ENCODE measurements at regions not wholly inside any gene's neighbourhood (a gene's known extent, or its start where the extent isn't known, plus 50 kb on each side); places are given as distances from the start of the nearest gene placed in this dataset.

GRCh38 chr5:82832445-82832844 is 244.7 kb downstream of the TMEM167A start:
- DNase-seq (ENCODE audit: low spot score in 2 of 2), result no peak
- no peaks in the 10 kb centered on the region; the same call in 1 of the 2 replicates for H3K9me3 ChIP-seq
- H3K4me1 ChIP-seq, result no peaks in the 10 kb centered on the region
- in situ Hi-C loops (cut with MboI; ENCODE audit: low sequenced_read_pairs), result no loop called here
- no peak overlapping the region for H3K4me3 ChIP-seq
- H3K36me3 ChIP-seq (replicated peaks), result no peaks in the 10 kb centered on the region
- H3K27me3 ChIP-seq (ENCODE audit: low read depth), result no peaks in the 10 kb centered on the region

GRCh38 chr5:82828211-82828610 is 249.0 kb downstream of the TMEM167A start:
- no peaks in the 10 kb centered on the region for H3K9me3 ChIP-seq
- no peaks in the 10 kb centered on the region for H3K27me3 ChIP-seq (ENCODE audit: low read depth)
- no peak for DNase-seq (ENCODE audit: low spot score in 2 of 2)
- no peaks in the 10 kb centered on the region for H3K36me3 ChIP-seq (replicated peaks)
- in situ Hi-C loops (cut with MboI; ENCODE audit: low sequenced_read_pairs), result no loop called here
- no peaks in the 10 kb centered on the region for H3K4me1 ChIP-seq
- no peak overlapping the region for H3K4me3 ChIP-seq

- H3K27me3 ChIP-seq (ENCODE audit: low read depth), result no peaks in the 10 kb centered on the region
- no peak for DNase-seq (ENCODE audit: low spot score in 2 of 2)
- no peaks in the 10 kb centered on the region for H3K4me1 ChIP-seq
- H3K9me3 ChIP-seq, result no peaks in the 10 kb centered on the region
- no peak overlapping the region for H3K4me3 ChIP-seq
- in situ Hi-C loops (cut with MboI; ENCODE audit: low sequenced_read_pairs), result no loop called here
- no peaks in the 10 kb centered on the region for H3K36me3 ChIP-seq (replicated peaks)
These were observed 249.5 kb downstream of the TMEM167A start for GRCh38 chr5:82827651-82828050.

DNA sequence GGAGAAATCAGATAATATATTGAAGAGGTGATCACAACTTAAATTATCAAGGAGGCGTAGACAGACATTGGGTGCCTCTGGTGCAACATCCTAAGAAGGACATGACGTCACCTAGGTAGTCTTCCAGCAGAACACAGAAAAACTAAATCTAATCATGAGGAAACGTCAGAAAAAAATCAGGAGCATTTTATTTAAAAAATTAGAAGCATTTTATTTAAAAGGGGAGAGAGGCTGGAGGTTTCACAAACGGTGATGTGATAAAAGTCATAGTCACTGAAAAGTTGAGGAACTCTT is 254.6 kb downstream of the TMEM167A start:
- DNase-seq (ENCODE audit: low spot score in 2 of 2), result no peak
- Histone ChIP-seq H3K36me3 (replicated peaks) (no peaks in the 10 kb centered on the region), H3K9me3 (no peaks in the 10 kb centered on the region), H3K4me3 (no peak overlapping the region), H3K27me3 (ENCODE audit: low read depth) (no peaks in the 10 kb centered on the region), H3K4me1 (peaks cover 15% of the 10 kb centered on the region)
- in situ Hi-C loops (cut with MboI; ENCODE audit: low sequenced_read_pairs), result no loop called here

DNA sequence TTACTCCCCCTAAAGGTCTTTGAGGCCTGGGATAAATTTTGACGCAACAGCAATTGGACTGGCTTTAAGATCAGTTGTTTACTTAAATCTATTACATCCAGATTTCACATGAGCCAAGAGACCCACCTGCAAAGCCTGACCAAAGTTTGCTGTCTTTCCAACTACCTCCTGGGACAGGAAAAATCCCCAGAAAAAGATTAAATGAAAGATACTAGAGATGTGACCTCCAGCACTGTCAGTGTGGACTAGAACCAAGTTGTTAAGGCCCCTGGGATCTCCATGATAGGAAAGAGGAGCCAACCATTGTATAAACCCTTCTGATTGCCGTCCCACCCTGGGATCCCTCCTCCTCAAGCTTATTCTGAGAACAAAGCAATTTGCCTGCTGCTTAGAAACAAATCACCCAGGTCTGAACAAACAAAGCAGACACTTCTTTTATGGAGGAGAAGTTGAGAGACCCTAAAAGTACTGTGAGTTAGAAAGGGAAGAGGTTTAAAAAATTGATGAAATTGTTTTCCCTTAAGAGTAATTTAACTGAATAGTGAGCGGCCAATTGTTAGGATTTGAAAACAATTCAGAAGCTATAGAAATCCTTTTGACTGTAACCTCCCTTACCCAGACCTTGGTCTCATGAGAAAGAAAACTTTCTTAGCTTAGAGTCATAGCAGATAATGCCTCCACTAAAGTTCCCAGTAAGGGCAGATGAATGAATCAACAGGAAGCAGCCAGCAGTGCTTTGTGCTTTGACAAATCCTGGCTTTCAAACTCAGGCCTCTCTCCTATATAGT is 255.2 kb downstream of the TMEM167A start:
- Histone ChIP-seq H3K36me3 (replicated peaks) (no peaks in the 10 kb centered on the region), H3K4me1 (peaks cover 15% of the 10 kb centered on the region), H3K4me3 (no peak overlapping the region), H3K27me3 (ENCODE audit: low read depth) (no peaks in the 10 kb centered on the region), H3K9me3 (no peaks in the 10 kb centered on the region)
- in situ Hi-C loops (cut with MboI; ENCODE audit: low sequenced_read_pairs), result no loop called here
- DNase-seq (ENCODE audit: low spot score in 2 of 2), result peak; percentile 43 to 61

GRCh38 chr5:82820961-82821845 is 256.0 kb downstream of the TMEM167A start:
- no peak overlapping the region for H3K4me3 ChIP-seq
- in situ Hi-C loops (cut with MboI; ENCODE audit: low sequenced_read_pairs), result no loop called here
- no peaks in the 10 kb centered on the region for H3K9me3 ChIP-seq
- H3K4me1 ChIP-seq, result peaks cover 15% of the 10 kb centered on the region
- DNase-seq (ENCODE audit: low spot score in 2 of 2), result peak; percentile 62 to 85
- H3K27me3 ChIP-seq (ENCODE audit: low read depth), result no peaks in the 10 kb centered on the region
- H3K36me3 ChIP-seq (replicated peaks), result no peaks in the 10 kb centered on the region

- DNase-seq (ENCODE audit: low spot score in 2 of 2), result no peak
These were observed 257.0 kb downstream of the TMEM167A start for GRCh38 chr5:82820188-82820587.

DNA sequence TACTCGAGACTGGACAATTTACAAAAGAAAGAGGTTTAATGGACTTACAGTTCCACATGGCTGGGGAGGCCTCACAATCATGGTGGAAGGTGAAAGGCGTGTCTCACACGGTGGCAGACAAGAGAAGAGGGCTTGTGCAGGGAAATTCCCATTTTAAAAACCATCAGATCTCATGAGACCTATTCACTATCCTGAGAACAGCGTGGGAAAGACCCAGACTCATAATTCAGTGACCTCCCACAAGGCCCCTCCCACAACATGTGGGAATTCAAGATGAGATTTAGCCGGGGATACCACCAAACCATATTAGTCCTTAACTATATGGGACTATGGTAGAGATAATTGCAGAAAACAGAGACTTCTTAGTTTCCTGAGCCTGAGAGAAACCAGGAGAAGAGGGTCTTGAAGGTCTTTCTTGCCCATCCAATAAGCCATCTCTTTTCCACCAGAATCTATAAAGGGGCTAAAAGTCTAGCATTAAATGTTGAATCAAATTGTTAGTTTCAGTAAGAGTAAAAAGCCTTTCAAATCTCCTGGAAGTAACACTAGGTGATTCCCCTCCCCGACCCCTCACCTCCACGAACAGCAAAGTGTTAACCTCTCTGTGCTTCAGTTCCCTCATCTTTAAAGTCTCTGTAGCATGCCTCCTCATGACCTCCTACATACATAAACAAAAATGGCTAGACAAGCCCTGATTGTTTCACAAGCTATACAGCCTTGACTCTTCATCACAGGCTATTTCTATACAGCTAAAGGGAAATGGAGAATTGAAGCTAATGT is 259.1 kb downstream of the TMEM167A start:
- peaks cover 15% of the 10 kb centered on the region for H3K4me1 ChIP-seq
- in situ Hi-C loops (cut with MboI; ENCODE audit: low sequenced_read_pairs), result no loop called here

More at GRCh38 chr5:82820188-82820587, 257.0 kb downstream of the TMEM167A start:
- no peak overlapping the region for H3K4me3 ChIP-seq
- in situ Hi-C loops (cut with MboI; ENCODE audit: low sequenced_read_pairs), result no loop called here
- H3K9me3 ChIP-seq, result no peaks in the 10 kb centered on the region
- H3K27me3 ChIP-seq (ENCODE audit: low read depth), result no peaks in the 10 kb centered on the region
- H3K36me3 ChIP-seq (replicated peaks), result no peaks in the 10 kb centered on the region
- H3K4me1 ChIP-seq, result peaks cover 15% of the 10 kb centered on the region

DNA sequence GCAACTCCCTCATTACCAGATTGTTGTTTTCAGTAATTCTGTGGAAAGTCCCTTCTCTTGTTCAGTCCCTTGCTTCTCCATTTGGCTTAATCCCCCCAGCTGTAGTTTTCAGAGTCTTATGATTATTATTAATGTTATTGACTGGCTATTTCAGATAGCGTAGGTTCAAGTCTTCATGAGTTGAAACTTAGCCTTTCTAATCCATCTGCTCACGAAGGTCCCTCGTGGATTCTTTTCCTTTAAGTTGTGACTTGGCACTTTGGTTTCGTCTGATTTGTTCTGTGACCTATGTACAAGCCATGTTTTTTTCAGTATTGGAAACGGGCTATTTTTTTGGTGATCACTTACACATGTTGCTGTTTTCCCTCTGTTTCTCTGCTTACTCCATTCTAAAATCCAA is 260.3 kb downstream of the TMEM167A start:
- Histone ChIP-seq H3K9me3 (no peaks in the 10 kb centered on the region), H3K36me3 (replicated peaks) (no peaks in the 10 kb centered on the region), H3K4me1 (peaks cover 12% of the 10 kb centered on the region), H3K27me3 (ENCODE audit: low read depth) (no peaks in the 10 kb centered on the region), H3K4me3 (no peak overlapping the region)
- no peak for DNase-seq (ENCODE audit: low spot score in 2 of 2)
- in situ Hi-C loops (cut with MboI; ENCODE audit: low sequenced_read_pairs), result no loop called here

More for the DNA sequence above, 259.1 kb downstream of the TMEM167A start:
- no peaks in the 10 kb centered on the region for H3K36me3 ChIP-seq (replicated peaks)
- H3K27me3 ChIP-seq (ENCODE audit: low read depth), result no peaks in the 10 kb centered on the region
- DNase-seq (ENCODE audit: low spot score in 2 of 2), result no peak
- H3K4me3 ChIP-seq, result no peak overlapping the region
- no peaks in the 10 kb centered on the region for H3K9me3 ChIP-seq

DNA sequence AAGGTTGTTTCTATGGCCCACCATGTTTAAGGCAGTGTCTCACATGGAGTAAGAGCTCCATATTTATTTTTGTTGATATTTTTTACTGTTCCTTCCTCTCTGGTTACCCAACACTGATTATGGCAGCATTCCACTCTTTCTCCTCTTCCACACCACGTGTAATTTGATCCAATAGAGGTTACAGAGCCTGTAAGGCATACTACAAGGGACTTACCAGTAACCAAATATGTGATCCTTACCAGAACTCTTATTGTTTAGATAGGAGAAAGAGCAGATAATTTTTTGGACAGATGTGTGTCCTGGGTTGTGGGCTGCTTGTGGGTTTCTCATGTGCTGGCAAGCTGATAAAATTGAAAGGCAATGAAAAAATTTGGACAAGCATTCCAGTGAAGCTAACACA is 261.3 kb downstream of the TMEM167A start:
- DNase-seq (ENCODE audit: low spot score in 2 of 2), result no peak
- Histone ChIP-seq H3K4me1 (peaks cover 5% of the 10 kb centered on the region), H3K27me3 (ENCODE audit: low read depth) (no peaks in the 10 kb centered on the region), H3K36me3 (replicated peaks) (no peaks in the 10 kb centered on the region), H3K9me3 (no peaks in the 10 kb centered on the region), H3K4me3 (no peak overlapping the region)
- in situ Hi-C loops (cut with MboI; ENCODE audit: low sequenced_read_pairs), result no loop called here

- Histone ChIP-seq H3K4me1 (peaks cover 3% of the 10 kb centered on the region; the same call in 1 of the 2 replicates), H3K27me3 (ENCODE audit: low read depth) (no peaks in the 10 kb centered on the region), H3K4me3 (no peak overlapping the region), H3K9me3 (no peaks in the 10 kb centered on the region), H3K36me3 (replicated peaks) (no peaks in the 10 kb centered on the region)
- in situ Hi-C loops (cut with MboI; ENCODE audit: low sequenced_read_pairs), result no loop called here
- no peak for DNase-seq (ENCODE audit: low spot score in 2 of 2)
These were observed 263.3 kb downstream of the TMEM167A start for GRCh38 chr5:82813861-82814260.

- H3K27me3 ChIP-seq (ENCODE audit: low read depth), result no peaks in the 10 kb centered on the region
- H3K4me1 ChIP-seq, result peaks cover 3% of the 10 kb centered on the region; the same call in 1 of the 2 replicates
- no peak overlapping the region for H3K4me3 ChIP-seq
- in situ Hi-C loops (cut with MboI; ENCODE audit: low sequenced_read_pairs), result no loop called here
- H3K9me3 ChIP-seq, result no peaks in the 10 kb centered on the region
- H3K36me3 ChIP-seq (replicated peaks), result no peaks in the 10 kb centered on the region
- no peak for DNase-seq (ENCODE audit: low spot score in 2 of 2)
These were observed 264.6 kb downstream of the TMEM167A start for GRCh38 chr5:82812575-82812974.

GRCh38 chr5:82811490-82811889 is 265.7 kb downstream of the TMEM167A start:
- Histone ChIP-seq H3K36me3 (replicated peaks) (no peaks in the 10 kb centered on the region), H3K4me1 (peaks cover 3% of the 10 kb centered on the region; the same call in 1 of the 2 replicates), H3K4me3 (no peak overlapping the region), H3K27me3 (ENCODE audit: low read depth) (no peaks in the 10 kb centered on the region), H3K9me3 (no peaks in the 10 kb centered on the region)
- in situ Hi-C loops (cut with MboI; ENCODE audit: low sequenced_read_pairs), result no loop called here
- DNase-seq (ENCODE audit: low spot score in 2 of 2), result no peak
